ENCODE measurements at regions not wholly inside any gene's neighbourhood (a gene's known extent, or its start where the extent isn't known, plus 50 kb on each side); places are given as distances from the start of the nearest gene placed in this dataset.
A peak's percentile ranks its signal among the peaks of the same experiment; 100 is the strongest.

DNA sequence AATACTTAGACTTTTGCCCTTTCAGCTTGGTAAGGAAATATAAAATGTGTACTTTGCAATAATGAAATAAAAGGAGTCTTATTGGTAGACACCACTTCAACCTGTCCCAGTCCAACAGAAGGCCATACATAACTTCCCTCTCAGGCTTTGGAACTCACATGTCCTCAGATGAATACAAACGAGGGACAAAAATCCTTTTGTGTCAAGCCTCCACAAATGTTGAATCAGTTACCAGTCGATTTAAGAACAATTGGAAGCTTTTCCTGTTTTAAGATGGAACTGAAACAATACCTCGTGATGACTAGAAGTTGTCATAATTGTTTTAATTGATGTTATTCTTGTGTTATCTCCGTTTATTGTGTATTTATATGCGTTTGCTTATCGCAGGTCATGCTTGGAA, 385.1 kb upstream of the POU3F3 start:
- DNase-seq: no peak

DNA sequence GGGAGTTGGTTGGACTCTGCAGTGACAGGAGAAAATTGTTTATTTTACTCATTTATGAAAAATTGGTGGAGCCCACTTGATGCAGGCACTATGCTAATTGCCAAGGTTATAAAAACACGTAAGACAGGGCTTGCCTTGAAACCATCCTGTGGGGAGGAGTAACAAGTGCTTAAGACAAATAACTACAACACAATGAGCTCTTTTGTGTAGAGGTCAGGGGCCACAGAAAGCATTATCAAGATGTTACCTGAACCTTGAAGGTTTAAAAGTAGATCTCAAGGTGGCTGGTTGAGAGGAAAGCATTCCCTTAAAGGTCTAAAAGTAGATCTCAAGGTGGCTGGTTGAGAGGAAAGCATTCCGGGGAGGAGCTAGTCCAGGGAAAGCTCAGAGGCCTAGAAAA, 381.8 kb upstream of the POU3F3 start:
- no peak for DNase-seq

DNA sequence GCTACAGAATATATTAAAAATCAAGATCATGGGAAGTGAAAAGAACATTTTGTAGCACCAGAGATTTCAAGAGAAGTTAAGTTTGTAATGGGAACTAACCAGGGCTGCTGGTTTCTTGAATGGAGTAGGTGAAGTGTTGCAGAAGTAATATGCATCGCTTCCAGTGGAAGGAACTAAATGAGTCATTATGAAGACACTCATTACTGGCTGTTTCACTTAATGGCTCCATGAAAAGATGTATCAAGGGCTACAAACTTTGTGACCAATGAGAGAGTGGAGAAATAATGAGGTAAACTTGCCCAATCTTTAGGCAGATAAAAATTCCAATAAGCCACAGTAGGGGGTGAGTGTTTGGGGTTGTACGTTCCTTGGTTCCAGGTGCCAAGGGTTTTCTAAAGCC, 380.4 kb upstream of the POU3F3 start:
- no peak for DNase-seq

- no peak for DNase-seq
Measured at GRCh38 chr2:104474716-104475115, 379.2 kb upstream of the POU3F3 start.

- no peak for DNase-seq
Measured at GRCh38 chr2:104476075-104476474, 377.8 kb upstream of the POU3F3 start.

DNA sequence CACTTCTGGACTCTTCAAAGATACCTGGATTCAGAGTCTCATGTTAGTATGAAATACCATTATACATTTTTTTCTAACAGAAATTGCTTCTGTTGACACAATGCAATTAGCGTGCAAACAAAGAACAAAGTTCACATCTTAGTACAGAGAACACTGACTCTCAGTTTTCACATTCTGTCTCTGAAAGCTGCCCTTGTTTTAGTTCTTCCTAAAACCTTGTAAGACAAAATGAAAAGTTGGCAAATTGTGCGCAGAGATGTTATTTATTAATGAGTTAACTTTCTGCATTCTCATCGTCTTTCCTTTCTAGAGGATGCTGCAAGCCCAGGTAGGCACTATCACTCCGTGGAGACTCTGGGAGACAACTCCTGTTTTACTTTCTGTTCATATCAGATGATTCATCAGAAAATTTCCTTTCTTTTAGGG, 377.3 kb upstream of the POU3F3 start:
- no peak for DNase-seq

DNA sequence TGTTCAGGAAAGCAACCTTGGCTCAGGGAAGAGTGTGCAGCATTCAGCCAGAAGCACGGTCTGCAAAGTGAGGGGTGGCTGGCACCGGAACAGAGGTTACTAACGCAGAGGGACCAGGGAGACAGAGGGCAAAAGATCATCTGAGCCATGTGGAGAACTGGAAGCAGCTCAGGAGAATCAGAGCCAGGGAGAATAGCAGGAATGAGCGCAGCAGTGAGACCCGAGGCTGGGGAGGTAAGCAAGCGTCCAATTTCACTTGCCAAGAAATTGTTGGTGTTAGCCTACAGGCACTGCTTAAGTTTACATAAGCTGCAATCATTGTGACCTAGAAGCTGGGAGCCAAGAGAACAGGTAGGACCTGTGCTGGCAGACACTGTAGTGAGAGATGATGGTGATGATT, 372.6 kb upstream of the POU3F3 start:
- DNase-seq: no peak

- peak; percentile 40 for DNase-seq
Measured at GRCh38 chr2:104487366-104487765, 366.5 kb upstream of the POU3F3 start.

DNA sequence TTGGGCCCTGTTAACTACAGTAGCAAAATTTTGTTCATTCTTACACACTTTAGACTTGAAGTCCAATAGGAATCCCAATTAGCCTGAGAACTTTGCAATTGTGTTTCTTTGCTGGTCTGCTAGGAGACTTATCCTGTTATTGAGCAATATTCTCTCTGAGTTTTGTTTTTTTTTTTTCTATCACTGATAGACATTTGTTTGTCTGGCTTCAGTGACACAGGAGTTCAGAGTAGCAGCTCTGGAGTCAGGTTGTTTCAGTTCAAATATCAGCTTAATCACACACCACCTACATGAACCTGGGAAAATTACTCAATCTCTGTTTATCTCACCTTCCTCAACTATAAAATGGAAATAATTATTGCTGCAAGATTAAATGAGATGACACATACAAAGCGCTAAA, 360.2 kb upstream of the POU3F3 start:
- DNase-seq: no peak

- no peak for DNase-seq
Measured at GRCh38 chr2:104501342-104501741, 352.6 kb upstream of the POU3F3 start.

- no peak for DNase-seq
Measured at GRCh38 chr2:104501929-104502328, 352.0 kb upstream of the POU3F3 start.

GRCh38 chr2:104502901-104503300, 351.0 kb upstream of the POU3F3 start:
- DNase-seq: no peak

GRCh38 chr2:104504331-104505073, 349.4 kb upstream of the POU3F3 start:
- DNase-seq: peak; percentile 68

GRCh38 chr2:104518256-104518655, 335.7 kb upstream of the POU3F3 start:
- no peak for DNase-seq

DNA sequence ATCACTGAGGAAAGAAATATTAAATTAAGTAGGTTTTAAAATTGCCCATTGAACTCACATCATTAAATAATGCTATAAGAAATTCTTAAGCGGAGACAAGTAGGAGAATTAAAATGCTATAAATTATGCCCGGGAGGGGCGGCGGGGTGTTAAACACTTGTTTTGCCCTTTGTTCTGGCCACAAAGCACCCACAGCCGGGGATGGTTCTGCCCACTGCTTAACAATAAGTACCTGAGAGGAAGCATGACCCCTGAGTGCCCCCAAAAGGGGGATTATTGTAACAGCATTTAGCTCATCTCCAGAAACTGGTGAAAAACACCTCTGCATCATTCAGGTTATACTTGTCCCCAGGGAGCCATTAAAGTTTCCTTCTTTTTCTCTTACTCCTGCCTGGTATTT, 332.7 kb upstream of the POU3F3 start:
- DNase-seq: peak; percentile 20

DNA sequence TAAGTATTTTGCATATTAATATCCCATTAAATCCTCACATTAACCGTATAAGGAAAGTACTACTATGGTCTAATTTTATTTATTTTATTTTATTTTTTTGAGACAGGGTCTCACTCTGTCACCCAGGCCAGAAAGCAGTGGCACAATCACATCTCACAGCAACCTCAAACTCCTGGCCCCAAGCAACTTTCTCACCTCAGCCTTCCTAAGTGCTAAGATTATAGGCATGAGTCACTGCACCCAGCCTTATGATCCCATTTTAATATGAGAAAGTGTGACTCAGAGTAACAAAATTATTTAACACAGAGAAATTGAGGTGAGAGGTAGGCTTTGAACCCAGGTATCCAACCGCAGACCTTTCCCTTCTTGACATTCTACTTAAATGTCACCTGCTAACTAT, 330.0 kb upstream of the POU3F3 start:
- no peak for DNase-seq

DNA sequence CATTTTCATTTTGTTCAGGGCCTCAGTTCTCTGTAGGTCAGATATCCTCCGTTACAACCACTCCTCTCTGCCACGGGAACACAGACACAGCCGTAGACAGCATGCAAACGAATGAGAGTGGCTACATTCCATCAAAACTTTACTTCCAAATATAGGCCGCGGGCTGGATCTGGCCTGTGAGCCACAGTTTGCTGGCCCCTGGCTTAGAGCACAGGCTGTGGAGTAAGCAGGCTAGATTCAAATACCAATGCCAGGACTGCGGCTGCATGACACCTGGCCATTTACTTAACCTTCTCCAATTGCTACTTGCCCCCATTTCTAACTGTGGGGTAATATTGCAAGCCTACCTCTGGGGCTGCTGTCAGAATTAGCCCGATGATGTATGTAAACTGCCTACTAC, 325.8 kb upstream of the POU3F3 start:
- no peak for DNase-seq

- DNase-seq: no peak
Measured at GRCh38 chr2:104531122-104531521, 322.8 kb upstream of the POU3F3 start.

DNA sequence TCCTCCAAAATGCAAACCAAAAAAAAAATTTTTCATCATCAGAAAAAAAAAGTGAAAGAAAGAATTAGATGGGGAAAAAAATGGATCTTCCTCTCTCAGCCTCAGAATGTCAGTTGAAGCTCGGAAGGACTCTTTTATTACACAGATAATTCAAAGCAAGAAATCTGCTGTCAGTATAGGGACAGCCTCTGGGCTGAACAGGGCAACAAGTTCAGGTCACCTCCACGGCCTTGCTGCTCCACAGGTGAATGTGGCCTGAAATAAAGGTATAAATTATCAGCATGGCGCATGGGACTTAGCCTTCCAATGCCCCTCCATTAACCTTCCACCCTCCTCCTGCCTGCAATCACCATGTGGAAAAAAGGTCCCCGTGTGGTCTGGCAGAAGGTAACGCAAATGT, 316.8 kb upstream of the POU3F3 start:
- DNase-seq: no peak

DNA sequence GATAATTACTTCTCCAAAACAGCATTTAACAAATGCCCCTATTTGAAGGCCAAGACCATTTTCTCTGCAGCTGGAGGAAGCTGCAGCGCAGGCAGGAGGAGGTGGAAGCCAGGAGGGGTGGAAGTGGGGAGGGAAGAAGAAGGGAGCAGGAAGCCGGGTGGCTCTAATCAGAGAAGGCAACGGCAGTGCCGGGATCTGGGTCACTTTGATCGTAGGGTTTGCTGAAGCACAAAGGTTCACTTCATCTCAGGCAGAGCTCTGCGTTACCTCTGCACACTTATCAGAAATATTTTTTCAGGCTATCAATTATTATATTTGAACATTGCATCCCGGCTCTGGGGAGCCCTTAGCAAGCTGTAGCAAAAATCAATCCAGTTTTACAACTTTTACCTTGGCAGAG, 315.8 kb upstream of the POU3F3 start:
- DNase-seq: no peak

DNA sequence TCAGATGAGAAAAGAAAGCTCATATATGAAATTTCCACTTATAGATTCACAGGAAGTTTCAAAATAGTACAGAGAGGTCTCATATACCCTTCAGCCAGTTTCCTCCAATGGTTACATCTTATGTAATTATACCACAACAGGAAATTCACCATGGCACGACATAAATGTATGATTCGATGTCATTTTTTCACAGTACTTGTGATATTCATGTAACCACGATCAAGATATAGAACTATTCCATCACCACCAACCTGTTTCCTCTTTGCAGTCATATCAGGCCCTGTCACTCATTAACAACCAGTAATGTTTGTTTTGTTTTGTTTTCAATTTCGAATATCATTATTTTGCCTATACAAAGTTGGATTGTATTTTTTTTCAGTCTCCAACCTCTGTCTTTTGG, 314.3 kb upstream of the POU3F3 start:
- DNase-seq: no peak

DNA sequence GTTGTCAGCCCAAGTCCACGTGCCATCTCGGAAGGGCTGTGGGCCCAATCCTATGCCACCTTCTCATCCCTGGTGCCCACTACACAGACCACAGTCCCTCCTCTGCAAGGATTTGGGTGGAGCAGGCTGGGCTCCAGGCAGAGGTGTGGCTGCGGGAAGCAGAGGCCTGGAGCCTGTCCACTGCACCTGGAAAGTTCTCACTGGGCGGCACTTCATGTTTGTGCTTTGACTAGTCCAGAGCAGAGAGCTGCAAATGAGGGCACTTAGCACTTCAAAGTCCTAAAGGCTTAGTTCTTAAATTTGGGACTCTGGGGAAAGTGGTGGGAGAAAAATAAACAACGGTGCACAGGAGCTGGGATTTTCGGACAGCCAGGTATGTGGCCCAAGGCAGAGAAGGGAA, 308.9 kb upstream of the POU3F3 start:
- DNase-seq: no peak

- no peak for DNase-seq
Measured at GRCh38 chr2:104546537-104546936, 307.4 kb upstream of the POU3F3 start.

DNA sequence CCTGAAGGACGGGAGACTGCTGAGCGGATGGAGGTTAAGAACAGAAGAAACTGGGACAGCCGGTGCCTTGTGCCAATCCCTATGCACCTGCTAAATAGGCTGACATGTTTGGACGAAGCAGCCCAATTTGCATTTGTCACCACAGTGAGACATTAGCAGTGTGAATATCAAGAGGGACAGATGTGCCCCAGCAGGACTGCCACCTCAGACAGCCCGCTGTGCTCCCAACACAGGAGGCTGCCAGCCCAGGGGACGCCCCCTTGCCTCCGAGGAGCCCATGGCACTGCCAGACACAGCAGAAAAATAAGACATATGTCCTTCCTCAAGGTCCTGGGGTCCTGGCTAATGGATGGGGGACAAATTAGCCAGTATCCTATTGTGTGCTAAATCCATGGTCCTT, 306.7 kb upstream of the POU3F3 start:
- peak; percentile 85 for DNase-seq

DNA sequence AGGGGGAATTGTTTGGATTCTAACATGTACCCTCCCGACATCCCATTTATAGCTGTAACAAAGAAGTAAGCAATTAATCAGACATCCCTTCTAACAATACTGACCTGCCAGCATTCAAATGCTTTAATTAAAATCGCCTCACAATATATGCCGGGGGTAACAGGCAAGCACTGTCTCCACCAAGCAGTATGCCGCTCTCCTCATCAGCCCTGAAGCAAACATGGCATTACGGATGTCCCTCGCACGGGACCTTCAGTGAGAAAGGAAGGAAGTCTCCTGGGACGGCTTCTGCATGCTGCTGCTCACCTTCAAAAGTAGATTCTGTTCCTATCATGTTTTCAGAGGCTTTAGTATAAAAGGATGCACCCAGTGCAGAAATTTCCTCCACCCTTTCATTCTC, 292.7 kb upstream of the POU3F3 start:
- DNase-seq: no peak

DNA sequence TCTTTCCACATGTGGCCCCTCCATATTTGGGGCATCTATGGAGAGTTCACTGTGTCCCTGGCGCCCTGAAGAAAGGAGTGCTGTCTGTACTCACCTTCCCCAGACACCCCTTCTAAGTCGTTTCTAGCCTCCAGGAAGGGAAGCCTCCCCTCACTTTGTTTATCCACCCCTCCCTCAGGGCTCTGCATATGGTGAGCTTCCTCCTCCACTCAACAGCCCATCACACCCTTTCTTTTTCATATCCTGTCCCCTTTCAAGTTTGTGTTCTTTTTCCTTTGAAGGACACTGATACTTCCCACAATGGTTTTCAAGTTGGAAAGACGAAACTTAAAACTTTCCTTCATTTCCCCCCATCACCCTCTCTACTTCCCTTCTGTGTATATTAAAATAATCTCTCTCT, 291.4 kb upstream of the POU3F3 start:
- DNase-seq: no peak

Data from NCI-H345 (cell line).